HG03175 (cell line): ENCODE measurements at regions not wholly inside any gene's neighbourhood (a gene's known extent, or its start where the extent isn't known, plus 50 kb on each side); places are given as distances from the start of the nearest gene placed in this dataset.

Source experiments
- ATAC-seq: cut with Tn5 transposase; IDR thresholded peaks from one replicate; pipeline ENCODE4 v1.9.1; 2021; ENCODE audit warnings: mild to moderate bottlenecking, moderate library complexity; ENCODE audit not compliant: unreplicated experiment

- ATAC-seq: no peak
These were observed 429.3 kb upstream of the NBEA start for GRCh38 chr13:34512817-34513216.

DNA sequence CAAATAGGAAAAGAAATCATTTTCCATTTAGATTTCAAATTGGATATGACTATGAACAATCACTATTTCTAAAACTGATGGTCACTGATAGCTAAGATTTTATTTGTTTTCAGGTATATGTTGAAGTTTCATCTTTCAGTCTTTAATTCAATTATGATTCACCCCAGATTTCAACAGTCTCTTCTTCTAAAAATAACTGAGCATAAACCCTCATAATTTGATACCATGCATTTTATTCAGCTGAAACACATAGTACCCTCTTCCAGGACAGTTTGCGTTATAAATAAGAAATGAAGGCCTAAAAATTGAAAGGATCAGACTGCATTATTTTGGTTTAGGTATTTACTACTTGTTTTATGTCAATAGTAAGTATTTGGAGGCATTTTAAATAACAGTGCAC, 428.5 kb upstream of the NBEA start:
- no peak for ATAC-seq

- ATAC-seq: no peak
These were observed 426.9 kb upstream of the NBEA start for GRCh38 chr13:34515201-34515600.

DNA sequence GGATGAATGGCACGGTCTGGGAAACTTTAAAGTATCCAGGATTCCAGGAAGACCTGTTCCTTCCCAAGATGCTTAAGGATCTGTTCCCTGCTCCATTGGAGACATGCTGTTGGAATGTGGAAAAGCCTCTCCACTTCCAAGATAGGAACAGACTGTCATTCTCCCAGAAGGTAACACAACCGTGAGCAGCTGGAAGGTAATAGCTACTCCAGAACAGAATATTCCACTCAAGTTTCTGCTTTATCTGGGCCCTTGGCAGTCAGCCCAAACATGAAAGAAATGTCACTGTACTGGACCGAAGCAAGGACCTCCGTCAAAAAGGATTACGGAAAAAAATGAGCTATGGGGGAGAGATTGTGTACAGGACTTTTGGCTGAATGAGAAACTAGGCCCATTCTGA, 420.9 kb upstream of the NBEA start:
- no peak for ATAC-seq

- no peak for ATAC-seq
These were observed 419.3 kb upstream of the NBEA start for GRCh38 chr13:34522808-34523207.

- ATAC-seq: no peak
These were observed 418.7 kb upstream of the NBEA start for GRCh38 chr13:34523406-34523805.

GRCh38 chr13:34533941-34534340, 408.1 kb upstream of the NBEA start:
- no peak for ATAC-seq

DNA sequence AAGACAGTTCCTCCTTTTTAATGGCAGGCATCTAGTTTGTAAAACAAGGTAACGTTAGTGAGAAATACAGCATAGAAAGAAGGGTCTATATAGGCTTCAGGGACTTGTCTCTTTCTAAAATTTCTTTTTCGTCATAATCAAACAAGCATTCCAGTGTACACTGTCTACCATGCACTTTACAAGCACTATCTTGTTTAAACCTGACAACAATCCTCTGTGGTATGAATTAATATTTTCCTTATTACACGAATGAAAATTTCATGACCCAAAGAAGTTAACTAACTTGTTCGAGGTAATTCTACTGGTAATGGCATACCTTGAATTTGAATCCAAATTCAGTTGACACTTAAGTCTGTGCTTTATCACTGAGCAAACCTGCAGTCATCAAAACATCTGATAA, 399.7 kb upstream of the NBEA start:
- ATAC-seq: no peak

- ATAC-seq: no peak
These were observed 398.2 kb upstream of the NBEA start for GRCh38 chr13:34543836-34544235.

GRCh38 chr13:34545461-34545860, 396.6 kb upstream of the NBEA start:
- no peak for ATAC-seq

DNA sequence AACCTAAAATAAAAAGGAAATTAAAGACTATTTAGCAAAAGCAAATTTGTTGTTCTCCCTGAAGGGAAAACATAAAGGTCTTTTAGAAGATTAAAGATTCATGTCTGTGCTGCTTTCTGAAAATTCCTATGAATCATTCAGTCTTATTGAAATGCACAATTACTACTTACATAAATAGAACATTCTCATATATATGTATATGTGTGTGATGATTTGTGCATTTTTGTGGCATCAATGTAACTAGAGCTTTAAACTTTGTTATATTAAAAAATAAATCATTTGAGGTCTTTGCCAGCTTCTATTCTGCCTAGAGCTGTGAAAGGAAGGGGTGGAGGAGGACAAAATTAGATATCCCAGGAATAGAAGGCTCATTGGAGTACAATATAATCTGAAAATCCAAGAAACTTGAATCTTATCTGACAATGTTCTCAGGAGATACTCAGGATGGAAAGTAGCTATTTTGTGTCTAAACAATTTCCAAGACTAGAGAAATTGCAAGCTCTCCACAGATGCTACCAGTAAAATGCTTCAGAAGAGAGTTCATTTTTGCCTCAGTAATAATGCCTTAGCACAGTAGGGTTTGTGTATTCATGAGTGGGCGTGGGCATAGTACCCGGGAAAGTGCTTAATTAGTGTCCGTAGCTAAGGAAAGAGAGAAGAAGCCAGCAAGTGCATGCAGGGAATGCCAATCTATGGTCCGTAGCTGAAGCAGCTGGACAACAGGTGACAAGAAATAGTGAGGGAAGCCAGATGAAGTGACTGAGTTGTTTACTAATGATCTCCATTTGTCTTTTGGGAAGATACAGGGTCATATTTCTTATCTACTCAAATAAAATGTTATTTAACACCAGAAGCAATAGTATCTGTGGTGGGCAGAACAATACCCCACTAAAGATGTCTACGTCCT, 395.5 kb upstream of the NBEA start:
- ATAC-seq: no peak

- no peak for ATAC-seq
These were observed 394.1 kb upstream of the NBEA start for GRCh38 chr13:34547929-34548328.

GRCh38 chr13:34553376-34553775, 388.7 kb upstream of the NBEA start:
- no peak for ATAC-seq

GRCh38 chr13:34555988-34556387, 386.1 kb upstream of the NBEA start:
- no peak for ATAC-seq

GRCh38 chr13:34561033-34561432, 381.0 kb upstream of the NBEA start:
- no peak for ATAC-seq

DNA sequence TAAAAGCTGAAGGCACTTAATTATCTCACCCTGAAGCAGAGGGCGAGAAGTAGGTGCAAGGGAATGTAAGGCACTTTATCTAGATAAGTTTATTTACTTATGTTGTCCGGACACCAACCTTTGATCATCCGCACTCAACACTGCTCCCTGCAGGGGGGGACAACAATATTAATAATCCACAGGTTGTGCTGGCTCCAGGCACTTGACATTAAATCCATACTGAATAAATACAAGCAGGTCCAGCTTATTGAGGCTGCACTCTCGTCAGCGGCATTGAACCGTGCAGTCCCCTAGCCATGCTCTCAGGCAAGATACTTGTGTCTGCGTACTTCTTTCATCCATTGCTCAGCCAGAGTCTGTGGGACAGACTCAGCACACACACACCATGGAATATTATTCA, 374.5 kb upstream of the NBEA start:
- no peak for ATAC-seq

DNA sequence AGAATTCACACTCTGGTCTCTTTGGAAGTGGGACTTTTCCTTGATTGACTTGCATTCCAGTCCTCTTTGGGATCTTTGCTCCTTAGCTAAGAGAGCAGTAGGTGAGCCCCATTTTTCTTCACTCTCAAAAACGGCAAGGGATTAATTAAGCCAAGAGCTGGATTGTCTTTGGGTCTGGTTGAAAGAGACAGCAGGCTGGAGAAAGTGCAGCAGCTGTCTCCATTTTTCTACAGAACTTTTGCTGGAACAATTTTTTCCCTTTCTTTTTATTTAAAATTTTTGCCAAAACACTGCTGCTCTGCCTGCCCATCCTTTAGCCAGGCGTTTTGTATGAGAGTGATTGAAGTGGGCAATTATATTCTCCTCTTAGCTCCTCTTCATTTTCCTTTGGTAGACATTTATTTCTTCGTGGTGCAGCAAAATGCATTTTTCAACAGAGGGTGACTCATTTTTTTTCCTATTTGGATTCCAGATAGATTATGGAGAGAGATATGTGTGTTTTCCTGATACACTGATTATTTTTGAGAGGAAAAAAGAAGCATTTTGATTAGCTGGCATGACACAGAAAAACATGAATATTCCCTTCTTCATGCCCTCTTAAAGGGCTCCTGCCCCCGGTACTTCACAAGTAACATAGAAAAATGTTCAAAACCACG, 371.2 kb upstream of the NBEA start:
- ATAC-seq: no peak

GRCh38 chr13:34571716-34572115, 370.4 kb upstream of the NBEA start:
- ATAC-seq: no peak

GRCh38 chr13:34577051-34577450, 365.0 kb upstream of the NBEA start:
- ATAC-seq: no peak

DNA sequence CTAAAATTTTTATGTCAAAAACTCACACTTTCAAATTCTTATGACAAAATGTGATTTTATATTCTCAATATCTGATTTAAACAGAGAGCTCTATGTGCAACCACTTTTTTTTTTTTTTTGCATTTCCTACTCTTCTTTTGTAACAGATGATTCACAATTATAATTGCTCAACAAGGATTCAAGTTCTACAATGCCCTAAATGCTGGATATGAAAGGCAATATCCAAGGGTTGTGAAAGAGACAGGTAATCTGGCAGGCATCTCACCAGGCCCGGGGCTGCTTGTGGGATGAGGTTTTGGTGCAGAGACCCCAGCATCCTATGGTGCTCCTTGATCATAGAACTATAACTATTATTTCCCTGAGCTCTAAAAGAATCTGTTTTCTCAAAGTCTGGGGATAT, 363.6 kb upstream of the NBEA start:
- ATAC-seq: no peak

DNA sequence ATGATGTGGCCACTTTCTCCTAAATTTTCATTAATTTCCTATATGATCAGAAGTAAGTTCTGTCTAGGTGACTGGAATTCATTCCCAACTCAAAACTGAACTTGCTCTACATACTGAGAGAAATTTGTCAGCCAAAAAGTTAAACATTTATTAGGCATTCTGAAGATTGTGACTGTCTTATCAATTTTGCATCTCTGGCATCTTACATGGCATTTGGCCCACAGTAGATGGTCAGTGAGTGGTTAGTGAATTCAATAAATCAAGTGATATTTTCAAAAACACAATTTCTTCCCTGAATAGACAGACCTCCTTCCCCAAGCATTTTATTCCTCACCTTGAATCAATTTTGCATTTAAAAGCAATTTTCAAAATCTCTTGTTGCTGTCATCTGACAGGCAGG, 363.2 kb upstream of the NBEA start:
- no peak for ATAC-seq

- no peak for ATAC-seq
These were observed 358.9 kb upstream of the NBEA start for GRCh38 chr13:34583181-34583580.
